ES-I3 (cell line): ENCODE measurements at regions not wholly inside any gene's neighbourhood (a gene's known extent, or its start where the extent isn't known, plus 50 kb on each side); places are given as distances from the start of the nearest gene placed in this dataset.

Experiments
- H3K36me3 ChIP-seq: 2 replicates; pipeline ENCODE4 v1.6.1; 2013; ENCODE audit warnings: mild to moderate bottlenecking, low read length, control low read depth, moderate library complexity; ENCODE audit not compliant: insufficient read depth
- H3K4me1 ChIP-seq: 2 replicates; pipeline ENCODE4 v1.6.1; 2013; ENCODE audit warnings: mild to moderate bottlenecking, control low read depth, low read length; ENCODE audit not compliant: insufficient read depth
- H3K9ac ChIP-seq: 2 replicates; pipeline ENCODE4 v1.6.1; 2013; ENCODE audit warnings: low read depth, mild to moderate bottlenecking, low read length, moderate library complexity
- H3K9me3 ChIP-seq: 2 replicates; pipeline ENCODE4 v1.6.1; 2013; ENCODE audit warnings: mild to moderate bottlenecking, low read length, moderate library complexity; ENCODE audit not compliant: control insufficient read depth, insufficient read depth

GRCh38 chr10:105351187-105351586 lies 710.1 kb downstream of the SORCS3 start:
- no peaks in the 10 kb centered on the region for H3K9me3 ChIP-seq
- no peaks in the 10 kb centered on the region for H3K36me3 ChIP-seq
- H3K9ac ChIP-seq = no peak overlapping the region
- H3K4me1 ChIP-seq = no peaks in the 10 kb centered on the region

DNA sequence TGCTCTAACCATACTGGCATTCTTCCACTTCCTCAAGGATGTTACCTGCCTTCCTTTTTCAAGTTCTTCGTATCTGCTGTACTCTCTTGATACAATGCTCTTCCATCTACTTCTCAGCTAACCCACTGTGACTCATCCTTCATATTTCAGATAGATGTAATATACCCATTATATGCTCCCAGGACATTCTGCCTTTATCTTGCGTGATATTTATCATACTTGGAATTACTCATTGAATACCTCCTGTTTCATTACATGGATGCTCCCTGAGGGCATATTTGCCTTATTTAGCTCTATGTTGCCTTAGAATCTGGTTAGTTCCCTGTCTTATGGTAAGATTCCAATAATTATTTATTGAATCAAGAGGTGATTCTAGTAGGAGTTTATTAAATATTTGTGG lies 706.4 kb downstream of the SORCS3 start:
- H3K36me3 ChIP-seq = no peaks in the 10 kb centered on the region
- no peaks in the 10 kb centered on the region for H3K9me3 ChIP-seq
- H3K4me1 ChIP-seq = no peaks in the 10 kb centered on the region
- H3K9ac ChIP-seq = no peak overlapping the region

DNA sequence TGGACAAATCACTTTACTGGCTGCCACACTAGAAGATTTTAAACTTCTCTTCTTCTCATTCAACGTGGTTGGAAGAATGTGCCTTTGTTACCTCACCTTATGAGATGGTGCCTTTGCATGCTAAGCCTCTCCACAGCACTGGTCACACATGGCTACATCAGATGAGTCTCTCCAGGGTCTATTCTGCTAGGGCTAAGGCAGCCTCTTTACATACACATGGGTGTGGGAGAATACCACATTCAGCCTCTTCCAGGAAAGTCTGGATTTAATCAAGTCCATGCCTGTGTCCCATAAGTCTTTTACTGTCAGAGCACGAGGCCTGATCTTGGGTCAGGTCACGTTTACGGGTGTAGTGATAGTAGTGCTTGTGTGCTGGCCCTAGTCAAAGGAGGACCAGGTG lies 701.5 kb downstream of the SORCS3 start:
- H3K9ac ChIP-seq = no peak overlapping the region
- no peaks in the 10 kb centered on the region for H3K9me3 ChIP-seq
- H3K36me3 ChIP-seq = no peaks in the 10 kb centered on the region
- H3K4me1 ChIP-seq = no peaks in the 10 kb centered on the region

DNA sequence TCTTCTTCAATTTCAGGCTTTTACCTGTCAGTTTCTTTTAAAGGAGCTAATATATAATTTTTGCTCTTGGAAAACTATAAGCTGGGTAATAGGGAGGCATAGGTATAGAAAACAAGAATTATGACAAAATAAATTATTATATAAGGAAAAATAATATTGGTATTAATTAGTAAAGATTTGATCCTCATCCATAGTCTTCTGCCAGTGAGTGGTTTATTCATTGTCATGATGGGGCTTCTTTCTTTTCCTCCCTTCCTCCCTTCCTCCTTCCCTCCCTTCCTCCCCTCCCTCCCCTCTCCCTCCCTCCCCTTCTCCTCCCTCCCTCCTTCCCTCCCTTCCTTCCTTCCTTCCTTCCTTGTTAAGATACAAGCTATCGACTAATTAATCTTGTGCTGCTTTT lies 698.6 kb downstream of the SORCS3 start:
- Histone ChIP-seq H3K4me1 (no peaks in the 10 kb centered on the region), H3K36me3 (no peaks in the 10 kb centered on the region), H3K9ac (no peak overlapping the region), H3K9me3 (no peaks in the 10 kb centered on the region)

- H3K9me3 ChIP-seq = no peaks in the 10 kb centered on the region
- H3K9ac ChIP-seq = no peak overlapping the region
- H3K4me1 ChIP-seq = no peaks in the 10 kb centered on the region
- H3K36me3 ChIP-seq = no peaks in the 10 kb centered on the region
Measured at GRCh38 chr10:105328503-105329133, 687.5 kb downstream of the SORCS3 start.
